Fibroblast of skin of scalp (primary cell): ENCODE measurements at regions not wholly inside any gene's neighbourhood (a gene's known extent, or its start where the extent isn't known, plus 50 kb on each side); places are given as distances from the start of the nearest gene placed in this dataset.
"Not testable (repeated sequence)": the region's sequence is repeated elsewhere in the genome, so short reads cannot be mapped to it uniquely, and the experiment has no call there.

Source experiments
- DNase-seq: peaks from one replicate; pipeline ENCODE4 v3.0.0-alpha.2; 2013

GRCh38 chr13:108077284-108077683 is 138.1 kb downstream of the LIG4 start:
- no peak for DNase-seq

DNA sequence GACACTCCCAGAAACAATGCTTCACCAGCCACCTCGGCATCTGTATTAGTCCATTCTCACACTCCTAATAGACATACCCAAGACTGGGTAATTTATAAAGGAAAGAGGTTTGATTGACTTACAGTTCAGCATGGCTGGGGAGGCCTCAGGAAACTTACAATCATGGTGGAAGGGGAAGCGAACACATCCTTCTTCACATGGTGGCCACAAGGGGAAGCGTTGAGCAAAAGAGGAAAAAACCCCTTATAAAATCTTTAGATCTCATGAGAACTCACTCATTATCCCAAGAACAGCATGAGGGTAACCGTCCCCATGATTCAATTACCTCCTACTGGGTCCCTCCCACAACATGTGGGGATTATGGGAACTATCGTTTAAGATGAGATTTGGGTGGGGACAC is 140.9 kb downstream of the LIG4 start:
- not testable (repeated sequence) for DNase-seq

DNA sequence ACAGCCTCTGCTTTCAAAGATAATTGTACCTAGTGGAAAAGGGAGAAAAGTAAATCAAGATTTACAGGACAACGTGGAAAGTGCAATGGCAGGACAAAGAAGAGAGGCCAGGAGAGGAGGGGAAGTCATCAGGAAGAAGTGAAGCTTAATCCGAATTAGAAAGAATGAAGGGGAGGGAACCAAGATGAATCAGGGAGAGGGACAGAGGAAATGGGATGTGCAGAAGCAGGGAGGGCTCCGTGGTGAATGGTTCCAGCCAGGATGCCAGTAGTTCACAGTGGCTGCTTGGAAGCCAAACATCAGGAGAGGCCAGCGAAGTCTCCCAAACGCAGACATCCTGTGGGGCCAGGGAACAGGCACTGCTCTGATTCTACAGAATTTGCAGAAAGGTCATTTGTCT is 144.4 kb downstream of the LIG4 start:
- no peak for DNase-seq

- no peak for DNase-seq
These were observed 144.8 kb downstream of the LIG4 start for GRCh38 chr13:108070491-108070890.

DNA sequence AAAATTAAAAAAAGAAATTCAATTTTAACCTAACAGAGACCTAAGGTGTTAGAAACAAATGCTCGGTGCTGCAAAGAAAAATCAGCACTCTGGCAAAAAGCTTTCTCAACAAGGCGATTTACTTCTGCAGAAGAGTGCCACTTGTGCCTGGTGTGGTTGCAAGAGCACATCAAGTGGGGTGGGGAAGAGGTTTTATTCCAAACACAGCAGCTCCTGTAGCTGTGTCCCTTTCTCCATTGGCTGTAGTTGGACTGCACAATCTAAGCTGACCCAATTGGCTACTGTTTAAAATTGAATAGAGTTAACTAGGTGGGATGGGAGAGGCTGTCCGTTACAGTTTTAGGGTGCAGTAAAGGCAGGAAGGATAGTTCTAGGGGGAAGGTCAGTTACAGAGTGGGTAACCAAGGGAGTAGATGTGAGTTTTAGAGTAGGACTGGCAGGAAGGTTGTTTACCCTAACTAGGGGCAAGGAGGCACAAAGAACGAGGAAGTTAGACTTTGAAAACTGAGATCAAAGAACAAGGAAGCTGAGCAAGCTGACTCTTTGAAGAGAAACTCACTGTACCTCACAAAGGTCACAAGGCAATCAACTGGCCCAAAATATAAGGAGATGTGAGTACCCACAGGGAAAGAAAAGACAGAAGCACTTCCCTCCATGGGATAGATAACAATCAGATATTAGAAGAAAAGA is 145.7 kb downstream of the LIG4 start:
- DNase-seq = no peak

GRCh38 chr13:108064372-108064771 is 151.0 kb downstream of the LIG4 start:
- not testable (repeated sequence) for DNase-seq

DNA sequence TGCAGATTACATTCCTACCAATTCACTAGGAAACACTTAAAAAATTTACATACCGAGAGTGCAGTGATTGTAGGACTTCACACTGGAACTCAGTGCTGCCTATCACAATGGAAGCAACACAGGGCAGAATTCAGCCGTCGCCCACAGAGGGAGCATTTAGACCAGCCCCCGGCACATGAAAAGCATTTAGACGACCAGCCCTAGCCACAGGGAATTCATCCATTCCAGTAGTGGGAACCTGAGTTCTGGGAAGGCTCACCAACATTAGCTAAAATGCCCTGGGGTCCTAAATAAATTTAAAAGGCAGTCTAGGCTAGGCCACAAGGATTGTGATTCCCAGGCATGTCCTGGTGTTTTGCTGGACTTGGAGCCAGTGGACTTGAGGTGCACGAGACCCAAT is 155.2 kb downstream of the LIG4 start:
- no peak for DNase-seq

- no peak for DNase-seq
These were observed 159.1 kb downstream of the LIG4 start for GRCh38 chr13:108056278-108056677.

GRCh38 chr13:108049211-108049610 is 166.1 kb downstream of the LIG4 start:
- no peak for DNase-seq

DNA sequence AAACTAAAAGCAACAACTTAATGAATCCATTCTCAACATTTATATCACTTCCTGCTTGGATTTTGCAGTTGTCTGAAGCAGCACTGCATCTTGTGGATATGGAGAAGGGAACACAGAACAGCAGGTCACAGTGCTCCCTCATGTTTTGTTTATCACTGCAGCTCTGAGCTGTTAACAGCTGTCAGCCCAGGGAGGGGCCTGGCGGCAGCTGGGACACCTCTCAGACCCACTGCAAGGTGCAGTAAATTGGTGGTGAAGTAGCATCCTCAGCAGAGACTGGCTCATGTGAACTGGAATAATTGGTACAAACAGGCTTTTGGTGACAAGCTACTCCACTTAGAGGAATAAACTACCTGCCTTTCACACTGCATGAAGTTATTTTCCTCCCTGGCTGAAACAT is 170.4 kb downstream of the LIG4 start:
- DNase-seq = no peak

- DNase-seq = not testable (repeated sequence)
These were observed 172.5 kb downstream of the LIG4 start for GRCh38 chr13:108042866-108043265.

GRCh38 chr13:108037348-108037747 is 178.0 kb downstream of the LIG4 start:
- no peak for DNase-seq

DNA sequence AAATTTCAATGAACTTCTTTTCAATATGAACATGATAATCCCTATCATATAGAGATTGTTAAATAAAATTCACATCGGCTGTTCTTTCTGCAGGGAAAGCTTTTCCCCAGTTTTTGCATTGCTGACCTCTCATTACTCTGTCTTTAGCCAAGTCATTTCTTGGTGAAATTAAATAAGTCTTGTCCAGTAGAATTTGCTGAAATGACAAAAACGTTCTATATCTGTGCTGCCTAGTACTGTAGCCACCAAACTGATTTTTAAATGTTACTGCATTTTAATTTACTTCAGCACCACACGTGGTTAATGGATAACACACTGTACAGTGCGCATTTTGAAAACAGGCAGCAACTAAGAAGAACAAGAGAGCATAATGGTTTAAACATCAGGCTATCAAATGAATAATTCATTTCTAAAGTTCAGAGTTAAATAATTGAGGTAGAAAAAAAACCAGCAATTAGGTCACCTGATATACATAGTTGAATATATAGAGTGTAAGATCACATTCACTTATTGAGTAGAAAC is 178.9 kb downstream of the LIG4 start:
- no peak for DNase-seq

GRCh38 chr13:108034909-108035410 is 180.4 kb downstream of the LIG4 start:
- no peak for DNase-seq

DNA sequence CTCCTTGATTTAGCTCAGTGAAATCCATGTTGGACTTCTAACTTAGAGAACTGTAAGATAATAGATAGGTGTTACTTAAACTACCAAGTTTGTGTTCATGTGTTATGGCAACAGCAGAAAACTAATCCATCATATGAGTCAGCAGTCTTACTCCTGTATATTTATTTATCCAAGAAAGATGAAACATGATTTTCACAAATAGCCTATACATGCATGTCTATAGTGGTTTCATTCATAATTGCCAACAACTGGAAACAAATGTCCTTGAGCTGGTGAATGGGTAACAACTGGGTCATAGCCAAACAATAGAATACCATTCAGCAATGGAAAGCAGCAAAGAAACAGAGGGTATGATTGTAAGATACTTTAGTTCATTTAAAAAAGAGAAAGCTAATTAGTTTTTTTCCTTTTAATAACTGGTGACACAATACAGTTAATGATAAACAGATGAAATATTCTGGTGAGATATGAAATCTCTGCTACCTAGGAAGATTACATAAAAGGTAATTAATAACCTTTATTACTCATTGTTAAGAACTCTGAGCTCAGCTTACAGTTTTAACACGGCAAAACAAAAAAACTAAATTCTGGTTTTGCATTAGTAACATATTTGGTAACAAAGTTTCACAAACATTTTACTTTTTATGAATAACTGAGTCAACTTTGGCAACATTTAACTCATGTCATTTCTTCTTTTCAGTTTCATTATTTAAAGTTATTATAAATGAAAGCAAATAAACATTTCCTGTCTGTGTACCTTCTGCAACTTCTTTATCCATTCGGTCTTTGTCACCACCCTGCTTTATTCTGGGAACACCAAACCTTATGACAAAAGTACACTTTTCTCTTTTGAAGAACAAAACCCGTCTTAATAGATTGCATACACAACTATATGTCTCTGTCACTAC is 181.3 kb downstream of the LIG4 start:
- no peak for DNase-seq

GRCh38 chr13:108031865-108032264 is 183.5 kb downstream of the LIG4 start:
- DNase-seq = no peak

- no peak for DNase-seq
These were observed 184.6 kb downstream of the LIG4 start for GRCh38 chr13:108030769-108031168.

DNA sequence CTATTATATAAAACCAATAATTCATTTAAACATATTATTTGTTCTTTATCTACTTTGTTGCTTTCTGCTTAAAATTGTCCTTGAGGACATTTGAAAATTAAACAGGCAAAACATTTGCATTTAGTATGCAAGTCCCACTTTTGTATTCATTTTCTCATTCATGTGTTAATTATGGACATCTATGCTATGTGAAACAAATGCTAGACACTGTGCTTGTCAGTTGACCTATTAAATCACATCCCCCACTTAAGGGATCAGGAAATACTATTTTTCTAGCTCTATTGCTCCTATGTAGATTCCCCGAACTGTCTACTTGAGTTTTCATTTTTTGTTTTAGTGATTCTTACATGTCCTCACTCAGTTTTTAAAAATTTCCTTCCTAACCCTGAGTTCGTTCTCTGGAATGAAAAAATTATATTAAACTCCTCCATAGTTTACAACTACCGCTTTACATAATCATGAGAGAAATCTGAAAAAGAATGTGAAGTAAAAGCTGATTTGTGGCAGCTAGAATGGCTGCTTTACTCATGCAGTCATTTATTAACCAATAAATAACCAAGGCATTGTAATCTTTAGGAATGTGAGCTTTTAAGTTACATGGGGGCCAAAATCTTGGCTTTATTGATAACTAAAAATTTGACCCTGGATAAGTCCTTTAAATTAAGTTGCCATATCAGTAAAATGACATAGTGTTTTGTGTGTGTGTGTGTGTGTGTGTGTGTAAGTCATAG is 188.5 kb downstream of the LIG4 start:
- DNase-seq = no peak

DNA sequence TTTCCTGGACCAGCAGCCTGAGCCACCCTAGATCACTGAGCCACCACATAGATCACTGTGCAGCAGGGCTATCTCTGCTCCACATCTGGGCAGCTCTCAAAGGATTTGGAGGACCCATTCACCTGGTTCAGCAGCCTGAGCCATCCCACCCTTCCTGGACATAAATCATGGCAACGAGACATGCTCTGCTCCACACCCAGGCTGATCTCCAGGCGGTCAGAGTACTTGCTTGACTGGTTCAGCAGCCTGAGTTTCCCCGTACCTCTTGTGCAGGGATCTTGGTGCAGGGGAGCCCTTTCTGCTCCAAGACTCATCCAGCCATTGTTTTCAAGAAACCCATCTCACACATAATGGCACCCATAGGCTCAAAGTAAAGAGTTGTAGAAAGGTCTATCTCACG is 195.3 kb downstream of the LIG4 start:
- no peak for DNase-seq

DNA sequence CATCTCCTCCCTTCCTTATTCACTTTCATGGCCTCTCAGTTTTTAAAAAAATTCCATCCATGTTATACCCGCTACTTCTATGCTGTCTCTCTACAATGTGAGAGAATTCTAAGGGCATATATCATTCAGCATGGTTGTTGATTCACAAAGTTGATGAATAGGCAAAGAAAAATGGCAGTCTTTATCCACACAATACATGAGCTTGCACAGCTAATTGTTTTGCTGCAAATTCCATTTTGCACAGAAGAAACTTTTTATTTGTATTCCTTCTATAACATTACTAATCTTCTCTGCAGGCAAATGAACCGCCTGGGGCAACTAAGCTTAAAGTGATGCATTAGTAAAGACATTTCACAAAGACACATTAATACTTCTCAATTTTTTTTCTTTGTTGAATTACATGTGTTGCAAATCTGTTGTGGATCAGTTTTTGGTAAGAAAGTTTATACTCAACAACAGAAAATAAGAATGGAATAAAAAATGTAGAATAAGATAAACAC is 196.9 kb downstream of the LIG4 start:
- no peak for DNase-seq

GRCh38 chr13:108006619-108007018 is 208.7 kb downstream of the LIG4 start:
- DNase-seq = no peak

- no peak for DNase-seq
These were observed 210.1 kb downstream of the LIG4 start for GRCh38 chr13:108005231-108005630.

GRCh38 chr13:108003626-108004025 is 211.7 kb downstream of the LIG4 start:
- DNase-seq = no peak
